K562 (cell line): ENCODE measurements at regions not wholly inside any gene's neighbourhood (a gene's known extent, or its start where the extent isn't known, plus 50 kb on each side); places are given as distances from the start of the nearest gene placed in this dataset.

ENCODE experiments used
- ATAC-seq: fragments of 200-7000 bp; cut with Tn5 transposase; 3 replicates; pipeline ENCODE4 v1.9.1; 2020; ENCODE audit warnings: moderate library complexity
- BruUV-seq: library from RNA; stranded (reverse); fragments of 400-500 nt; replicated peaks from 2 replicates; lab custom pipeline; 2021; lab: Mats Ljungman, UMichigan
- CTCF ChIA-PET: fragments of 300-600 bp; formaldehyde crosslinking; extraction: SDS; loops from one replicate; lab custom pipeline; 2021; ENCODE audit warnings: low intra/inter-chr PET ratio; lab: Yijun Ruan, JAX
- POLR2A ChIA-PET: fragments of 300-600, 350-650 bp; sonication (Branson Sonifier 250); formaldehyde crosslinking; extraction: SDS; loops from one replicate; lab custom pipeline; 2021; ENCODE audit warnings: antibody characterized with exemption, inconsistent platforms; lab: Yijun Ruan, JAX
- DNase-seq, 4 experiments: peaks; one replicate each; pipeline versions ENCODE4 v3.0.0 to v3.0.0-alpha.2; 2011 to 2018; ENCODE audit warnings: low spot score in 3 of 4, mixed read lengths in 3 of 4; ENCODE audit errors: extremely low read depth in 1 of 4
- FAIRE-seq: peaks from 2 replicates; lab custom pipeline; 2011; peaks lifted over from hg19 to GRCh38; lab: Jason Lieb, UNC
- H2AFZ ChIP-seq: 2 replicates; pipeline ENCODE4 v1.6.0; 2011; ENCODE audit warnings: low read depth, low read length, control low read depth, inconsistent platforms
- H3K27ac ChIP-seq: fragments of 200-600 bp; 3 replicates; pipeline ENCODE4 v1.8.0; 2011; ENCODE audit warnings: low read depth, mild to moderate bottlenecking, control low read depth, inconsistent platforms, low read length, moderate library complexity, mixed read lengths; ENCODE audit errors: extremely low read depth
- H3K27me3 ChIP-seq, 2 experiments: fragments of 300-600 bp in 1 of 2; 2 replicates in 1 of 2; 3 replicates in 1 of 2; pipeline versions ENCODE4 v1.6.0 to v1.8.0; 2011; ENCODE audit warnings: inconsistent platforms in 2 of 2, low read length in 2 of 2, mild to moderate bottlenecking in 1 of 2, mixed read lengths in 1 of 2, moderate library complexity in 1 of 2; ENCODE audit not compliant: control insufficient read depth in 2 of 2, insufficient read depth in 2 of 2
- H3K36me3 ChIP-seq: fragments of 300-600 bp; 3 replicates; pipeline ENCODE4 v1.8.0; 2011; ENCODE audit warnings: mild to moderate bottlenecking, low read length, inconsistent platforms; ENCODE audit not compliant: control insufficient read depth, insufficient read depth
- H3K4me1 ChIP-seq, 2 experiments: fragments of 200-600 bp in 1 of 2; replicated peaks in 1 of 2; 2 replicates in 1 of 2; 3 replicates in 1 of 2; pipeline versions ENCODE4 v1.5.1 to v1.8.0; 2011; ENCODE audit warnings: inconsistent platforms in 2 of 2, low read length in 2 of 2, mild to moderate bottlenecking in 1 of 2, mixed read lengths in 1 of 2, moderate library complexity in 1 of 2; ENCODE audit not compliant: control insufficient read depth in 2 of 2, insufficient read depth in 2 of 2
- H3K4me2 ChIP-seq: 2 replicates; pipeline ENCODE4 v1.6.1; 2011; ENCODE audit warnings: low read length, control low read depth, inconsistent platforms, mixed read lengths; ENCODE audit not compliant: insufficient read depth
- H3K4me3 ChIP-seq: fragments of 200-600 bp; sonication (generic), shearing (Covaris generic); 2 replicates; pipeline ENCODE4 v1.5.1; 2016; ENCODE audit warnings: control low read depth, inconsistent platforms
- H3K79me2 ChIP-seq: fragments of 200-600 bp; 3 replicates; pipeline ENCODE4 v1.8.0; 2011; ENCODE audit warnings: low read length, inconsistent platforms; ENCODE audit not compliant: control insufficient read depth, insufficient read depth
- H3K9ac ChIP-seq, 2 experiments: 2 replicates each; pipeline versions ENCODE4 v1.6.0 to v1.6.1; 2011; ENCODE audit warnings: low read depth in 2 of 2, low read length in 2 of 2, control low read depth in 1 of 2, inconsistent platforms in 1 of 2, mild to moderate bottlenecking in 1 of 2, mixed read lengths in 1 of 2; ENCODE audit not compliant: insufficient read depth in 1 of 2
- H3K9me1 ChIP-seq: one replicate; pipeline ENCODE4 v1.6.0; 2011; ENCODE audit warnings: inconsistent platforms, mild to moderate bottlenecking, low read length, moderate library complexity; ENCODE audit not compliant: control insufficient read depth, insufficient read depth
- H3K9me3 ChIP-seq: replicated peaks from 2 replicates; pipeline ENCODE4 v1.5.1; 2011; ENCODE audit warnings: low read depth, low read length, inconsistent platforms; ENCODE audit not compliant: control insufficient read depth, insufficient read depth
- H4K20me1 ChIP-seq: replicated peaks from 2 replicates; pipeline ENCODE4 v1.6.1; 2011; ENCODE audit warnings: low read length, inconsistent platforms, mixed read lengths; ENCODE audit not compliant: control insufficient read depth, insufficient read depth
- GATA2 ChIP-seq: sonication (generic); formaldehyde crosslinking; IDR thresholded peaks from 2 replicates; pipeline ENCODE4 v1.4.0; 2020; ENCODE audit warnings: mild to moderate bottlenecking, missing genetic modification reagents
- HMGN3 ChIP-seq: IDR thresholded peaks from 2 replicates; pipeline ENCODE4 v1.6.1; 2011; ENCODE audit warnings: borderline replicate concordance, low read depth, mild to moderate bottlenecking, mixed read lengths, low read length; ENCODE audit not compliant: insufficient read length; ENCODE audit errors: extremely low read depth
- HOMEZ ChIP-seq: fragments of 250-450 bp; sonication (Bioruptor Pico); IDR thresholded peaks from 2 replicates; pipeline ENCODE4 v1.4.0; 2020; ENCODE audit warnings: mild to moderate bottlenecking, moderate library complexity
- MAFG ChIP-seq: fragments of 450-650 bp; conservative IDR thresholded peaks from 2 replicates; pipeline ENCODE4 v1.6.1; 2016; ENCODE audit warnings: missing genetic modification characterization, missing compliant biosample characterization
- MTA1 ChIP-seq: fragments of 450-650 bp; IDR thresholded peaks from 2 replicates; pipeline ENCODE4 v1.6.1; 2017; ENCODE audit warnings: borderline replicate concordance
- RAD51 ChIP-seq: fragments of 450-650 bp; IDR thresholded peaks from 2 replicates; pipeline ENCODE4 v1.7.1; 2016; ENCODE audit warnings: low read depth, mild to moderate bottlenecking, borderline replicate concordance
- RBM15 ChIP-seq: fragments of 200-400 bp; formaldehyde crosslinking; IDR thresholded peaks from 2 replicates; pipeline ENCODE4 v1.6.1; 2018; ENCODE audit warnings: mild to moderate bottlenecking, low read length, moderate library complexity; ENCODE audit not compliant: insufficient read depth
- SMARCC2 ChIP-seq: fragments of 450-650 bp; IDR thresholded peaks from 2 replicates; pipeline ENCODE4 v1.6.1; 2017; ENCODE audit warnings: antibody characterized with exemption, moderate library complexity, mild to moderate bottlenecking, low read depth
- ZNF592 ChIP-seq: fragments of 450-650 bp; IDR thresholded peaks from 2 replicates; pipeline ENCODE4 v1.6.1; 2017; ENCODE audit warnings: antibody characterized with exemption, mild to moderate bottlenecking
- ZNF668 ChIP-seq: fragments of 250-450 bp; sonication (Bioruptor Pico); IDR thresholded peaks from 2 replicates; pipeline ENCODE4 v1.8.0; 2022; ENCODE audit warnings: mild to moderate bottlenecking, inconsistent platforms
- WGBS: fragments of 100-300 bp; shearing (Covaris generic); methylation state at CpG from one replicate; pipeline ENCODE4 v1.1.6; 2016; ENCODE audit warnings: low coverage, mixed read lengths; ENCODE audit not compliant: insufficient coverage; ENCODE audit errors: missing lambda C conversion rate; 5-methylcytosine and 5-hydroxymethylcytosine counted together
- in situ Hi-C: fragments of 300-500 bp; cut with MboI; formaldehyde crosslinking; loops from 4 replicates; pipeline ENCODE4 v1.15.0; 2018; ENCODE audit warnings: inconsistent platforms, mixed read lengths
- intact Hi-C: fragments of 100-400 bp; cut with micrococcal nuclease; formaldehyde crosslinking; loops from 2 replicates; pipeline ENCODE4 v1.14.2; 2022
- TF ChIP-seq, protein P1 (sequence below): fragments of 250-450 bp; sonication (Bioruptor Pico); IDR thresholded peaks from 2 replicates; pipeline ENCODE4 v1.5.0; 2022; ENCODE audit warnings: mild to moderate bottlenecking
- TF ChIP-seq, protein P2 (sequence below): fragments of 250-450 bp; sonication (Bioruptor Pico); IDR thresholded peaks from 2 replicates; pipeline ENCODE4 v1.5.0; 2020; ENCODE audit warnings: mild to moderate bottlenecking

- Histone ChIP-seq H3K27me3 (no peaks in the 10 kb centered on the region), H3K9me1 (no peaks in the 10 kb centered on the region), H3K4me1 (no peaks in the 10 kb centered on the region), H3K4me3 (no peak overlapping the region), H3K4me2 (no peak overlapping the region), H4K20me1 (no peaks in the 10 kb centered on the region), H2AFZ (no peak overlapping the region), H3K27ac (no peak overlapping the region), H3K79me2 (no peaks in the 10 kb centered on the region), H3K9ac (no peak overlapping the region), H3K36me3 (no peaks in the 10 kb centered on the region), H3K9me3 (no peaks in the 10 kb centered on the region; the same call in 1 of the 2 replicates)
- 3% methylated on average over 15 of the region's 17 CpGs for WGBS
- DNase-seq = no peak
- ChIA-PET POLR2A (no interaction called here), CTCF (no interaction called here)
- TF ChIP-seq HMGN3 = no peak
- no peak for TF ChIP-seq MTA1
- no peak for TF ChIP-seq ZNF592
- no peak for TF ChIP-seq RAD51
- TF ChIP-seq, protein P1, sequence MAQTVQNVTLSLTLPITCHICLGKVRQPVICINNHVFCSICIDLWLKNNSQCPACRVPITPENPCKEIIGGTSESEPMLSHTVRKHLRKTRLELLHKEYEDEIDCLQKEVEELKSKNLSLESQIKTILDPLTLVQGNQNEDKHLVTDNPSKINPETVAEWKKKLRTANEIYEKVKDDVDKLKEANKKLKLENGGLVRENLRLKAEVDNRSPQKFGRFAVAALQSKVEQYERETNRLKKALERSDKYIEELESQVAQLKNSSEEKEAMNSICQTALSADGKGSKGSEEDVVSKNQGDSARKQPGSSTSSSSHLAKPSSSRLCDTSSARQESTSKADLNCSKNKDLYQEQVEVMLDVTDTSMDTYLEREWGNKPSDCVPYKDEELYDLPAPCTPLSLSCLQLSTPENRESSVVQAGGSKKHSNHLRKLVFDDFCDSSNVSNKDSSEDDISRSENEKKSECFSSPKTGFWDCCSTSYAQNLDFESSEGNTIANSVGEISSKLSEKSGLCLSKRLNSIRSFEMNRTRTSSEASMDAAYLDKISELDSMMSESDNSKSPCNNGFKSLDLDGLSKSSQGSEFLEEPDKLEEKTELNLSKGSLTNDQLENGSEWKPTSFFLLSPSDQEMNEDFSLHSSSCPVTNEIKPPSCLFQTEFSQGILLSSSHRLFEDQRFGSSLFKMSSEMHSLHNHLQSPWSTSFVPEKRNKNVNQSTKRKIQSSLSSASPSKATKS (CRISPR knock-in tag) = no peak
- TF ChIP-seq SMARCC2 = no peak
- TF ChIP-seq ZNF668 (CRISPR knock-in tag) = no peak
- TF ChIP-seq HOMEZ = no peak
- TF ChIP-seq GATA2 (CRISPR knock-in tag) = no peak
- no peak for TF ChIP-seq MAFG
- no peak for TF ChIP-seq RBM15
- TF ChIP-seq, protein P2, sequence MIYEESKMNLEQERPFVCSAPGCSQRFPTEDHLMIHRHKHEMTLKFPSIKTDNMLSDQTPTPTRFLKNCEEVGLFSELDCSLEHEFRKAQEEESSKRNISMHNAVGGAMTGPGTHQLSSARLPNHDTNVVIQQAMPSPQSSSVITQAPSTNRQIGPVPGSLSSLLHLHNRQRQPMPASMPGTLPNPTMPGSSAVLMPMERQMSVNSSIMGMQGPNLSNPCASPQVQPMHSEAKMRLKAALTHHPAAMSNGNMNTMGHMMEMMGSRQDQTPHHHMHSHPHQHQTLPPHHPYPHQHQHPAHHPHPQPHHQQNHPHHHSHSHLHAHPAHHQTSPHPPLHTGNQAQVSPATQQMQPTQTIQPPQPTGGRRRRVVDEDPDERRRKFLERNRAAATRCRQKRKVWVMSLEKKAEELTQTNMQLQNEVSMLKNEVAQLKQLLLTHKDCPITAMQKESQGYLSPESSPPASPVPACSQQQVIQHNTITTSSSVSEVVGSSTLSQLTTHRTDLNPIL (CRISPR knock-in tag) = no peak
- BruUV-seq = no TSS peak
- FAIRE-seq = no peak
- intact Hi-C loops (no loop called here), in situ Hi-C loops (no loop called here)
- no peak for ATAC-seq
Measured at GRCh38 chr2:146807568-146808168, 1037.2 kb upstream of the ACVR2A start.
